ENCODE measurements at regions not wholly inside any gene's neighbourhood (a gene's known extent, or its start where the extent isn't known, plus 50 kb on each side); places are given as distances from the start of the nearest gene placed in this dataset.
"Not testable (repeated sequence)": the region's sequence is repeated elsewhere in the genome, so short reads cannot be mapped to it uniquely, and the experiment has no call there.

DNA sequence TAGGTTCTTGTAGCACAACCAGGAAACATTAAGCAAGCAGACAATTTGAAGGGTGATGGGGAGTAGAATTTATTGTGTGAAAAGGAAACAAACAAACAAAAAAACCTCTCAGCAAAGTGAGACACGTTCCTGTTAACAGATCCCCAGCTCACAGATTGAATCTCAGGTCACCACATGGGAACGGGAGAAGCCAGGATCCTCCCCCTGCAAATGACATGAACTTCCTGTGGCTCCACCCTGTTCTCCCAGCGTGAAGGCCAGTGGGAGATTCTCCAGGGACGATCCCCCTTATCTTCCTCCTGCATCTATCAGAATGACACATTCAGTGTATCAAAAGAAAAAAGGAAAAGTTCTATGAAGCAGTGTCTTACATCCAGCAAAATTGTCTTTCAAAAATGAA is 1488.1 kb downstream of the OTOL1 start:
- H2AFZ ChIP-seq (ENCODE audit: low read depth, low read length, poor library complexity, severe bottlenecking), result no peak overlapping the region
- no peaks in the 10 kb centered on the region for H3K36me3 ChIP-seq (ENCODE audit: control insufficient read depth in 1 of 2, insufficient read depth in 2 of 2, low read length in 2 of 2)
- POLR2A ChIA-PET, result no interaction called here
- no peak for ATAC-seq
- H3K4me1 ChIP-seq (ENCODE audit: control insufficient read depth in 1 of 2, insufficient read depth in 2 of 2, low read length in 2 of 2), result no peaks in the 10 kb centered on the region
- H3K79me2 ChIP-seq (ENCODE audit: insufficient read depth, low read length), result no peaks in the 10 kb centered on the region
- no peak for DNase-seq (ENCODE audit: low read depth, low spot score)
- intact Hi-C loops (cut with micrococcal nuclease), result loop anchor here (5.0 kb wide), 1 partner anchor 1427 kb away; no protein-coding TSS in a partner anchor
- RAD21 ChIA-PET (ENCODE audit: low non-redundant PET in 1 of 2, low total read pairs in 2 of 2, uncharacterized antibody in 2 of 2, unreplicated experiment in 2 of 2), result no interaction called here
- no peaks in the 10 kb centered on the region for H3K9me2 ChIP-seq (ENCODE audit: insufficient read depth)
- H3K4me3 ChIP-seq (replicated peaks in 1 of 2; ENCODE audit: low read depth in 1 of 2, low read length in 2 of 2), result no peak overlapping the region
- H3K27me3 ChIP-seq (ENCODE audit: insufficient read depth, low read length), result no peaks in the 10 kb centered on the region
- CTCF ChIA-PET, result no interaction called here
- H3K4me2 ChIP-seq (ENCODE audit: low read length), result no peak overlapping the region
- no peak overlapping the region for H3K27ac ChIP-seq (ENCODE audit: low read depth, low read length)
- no peak for TF ChIP-seq JUND (IDR thresholded peaks at IDR 0.05)
- no peak for TF ChIP-seq YY1 (IDR thresholded peaks at IDR 0.05; ENCODE audit: extremely low read depth, insufficient replicate concordance, low read depth, low read length)
- no peak for TF ChIP-seq SIN3A (IDR thresholded peaks at IDR 0.05; ENCODE audit: low read depth)
- TF ChIP-seq ZNF274 (IDR thresholded peaks at IDR 0.05; ENCODE audit: low read depth, low read length), result no peak
- TF ChIP-seq, protein P1, sequence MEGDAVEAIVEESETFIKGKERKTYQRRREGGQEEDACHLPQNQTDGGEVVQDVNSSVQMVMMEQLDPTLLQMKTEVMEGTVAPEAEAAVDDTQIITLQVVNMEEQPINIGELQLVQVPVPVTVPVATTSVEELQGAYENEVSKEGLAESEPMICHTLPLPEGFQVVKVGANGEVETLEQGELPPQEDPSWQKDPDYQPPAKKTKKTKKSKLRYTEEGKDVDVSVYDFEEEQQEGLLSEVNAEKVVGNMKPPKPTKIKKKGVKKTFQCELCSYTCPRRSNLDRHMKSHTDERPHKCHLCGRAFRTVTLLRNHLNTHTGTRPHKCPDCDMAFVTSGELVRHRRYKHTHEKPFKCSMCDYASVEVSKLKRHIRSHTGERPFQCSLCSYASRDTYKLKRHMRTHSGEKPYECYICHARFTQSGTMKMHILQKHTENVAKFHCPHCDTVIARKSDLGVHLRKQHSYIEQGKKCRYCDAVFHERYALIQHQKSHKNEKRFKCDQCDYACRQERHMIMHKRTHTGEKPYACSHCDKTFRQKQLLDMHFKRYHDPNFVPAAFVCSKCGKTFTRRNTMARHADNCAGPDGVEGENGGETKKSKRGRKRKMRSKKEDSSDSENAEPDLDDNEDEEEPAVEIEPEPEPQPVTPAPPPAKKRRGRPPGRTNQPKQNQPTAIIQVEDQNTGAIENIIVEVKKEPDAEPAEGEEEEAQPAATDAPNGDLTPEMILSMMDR (IDR thresholded peaks at IDR 0.05 in 2 of 3, conservative IDR thresholded peaks at IDR 0.05 in 1 of 3; ENCODE audit: borderline replicate concordance in 1 of 3, insufficient read depth in 1 of 3, low read depth in 2 of 3, low read length in 2 of 3), result no peak
- TF ChIP-seq EZH2 (IDR thresholded peaks at IDR 0.05), result no peak
- no peak for TF ChIP-seq EGR1 (IDR thresholded peaks at IDR 0.05; ENCODE audit: low read depth)
- TF ChIP-seq FOSL1 (IDR thresholded peaks at IDR 0.05; ENCODE audit: low read depth), result no peak
- TF ChIP-seq, protein P2, sequence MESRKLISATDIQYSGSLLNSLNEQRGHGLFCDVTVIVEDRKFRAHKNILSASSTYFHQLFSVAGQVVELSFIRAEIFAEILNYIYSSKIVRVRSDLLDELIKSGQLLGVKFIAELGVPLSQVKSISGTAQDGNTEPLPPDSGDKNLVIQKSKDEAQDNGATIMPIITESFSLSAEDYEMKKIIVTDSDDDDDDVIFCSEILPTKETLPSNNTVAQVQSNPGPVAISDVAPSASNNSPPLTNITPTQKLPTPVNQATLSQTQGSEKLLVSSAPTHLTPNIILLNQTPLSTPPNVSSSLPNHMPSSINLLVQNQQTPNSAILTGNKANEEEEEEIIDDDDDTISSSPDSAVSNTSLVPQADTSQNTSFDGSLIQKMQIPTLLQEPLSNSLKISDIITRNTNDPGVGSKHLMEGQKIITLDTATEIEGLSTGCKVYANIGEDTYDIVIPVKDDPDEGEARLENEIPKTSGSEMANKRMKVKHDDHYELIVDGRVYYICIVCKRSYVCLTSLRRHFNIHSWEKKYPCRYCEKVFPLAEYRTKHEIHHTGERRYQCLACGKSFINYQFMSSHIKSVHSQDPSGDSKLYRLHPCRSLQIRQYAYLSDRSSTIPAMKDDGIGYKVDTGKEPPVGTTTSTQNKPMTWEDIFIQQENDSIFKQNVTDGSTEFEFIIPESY (IDR thresholded peaks at IDR 0.05; ENCODE audit: extremely low read depth, insufficient replicate concordance, low read length), result no peak
- TF ChIP-seq ZFX (IDR thresholded peaks at IDR 0.05), result no peak
- no peak for TF ChIP-seq CEBPB (IDR thresholded peaks at IDR 0.05; ENCODE audit: low read depth)
- H4K20me1 ChIP-seq (ENCODE audit: insufficient read depth), result no peaks in the 10 kb centered on the region
- no TSS peak for BruUV-seq (replicated peaks)
- no peak overlapping the region for H3K9ac ChIP-seq (ENCODE audit: low read length)
- H3K9me3 ChIP-seq (ENCODE audit: control insufficient read depth in 1 of 2, insufficient read depth in 1 of 2, low read depth in 1 of 2, low read length in 2 of 2), result no peaks in the 10 kb centered on the region

DNA sequence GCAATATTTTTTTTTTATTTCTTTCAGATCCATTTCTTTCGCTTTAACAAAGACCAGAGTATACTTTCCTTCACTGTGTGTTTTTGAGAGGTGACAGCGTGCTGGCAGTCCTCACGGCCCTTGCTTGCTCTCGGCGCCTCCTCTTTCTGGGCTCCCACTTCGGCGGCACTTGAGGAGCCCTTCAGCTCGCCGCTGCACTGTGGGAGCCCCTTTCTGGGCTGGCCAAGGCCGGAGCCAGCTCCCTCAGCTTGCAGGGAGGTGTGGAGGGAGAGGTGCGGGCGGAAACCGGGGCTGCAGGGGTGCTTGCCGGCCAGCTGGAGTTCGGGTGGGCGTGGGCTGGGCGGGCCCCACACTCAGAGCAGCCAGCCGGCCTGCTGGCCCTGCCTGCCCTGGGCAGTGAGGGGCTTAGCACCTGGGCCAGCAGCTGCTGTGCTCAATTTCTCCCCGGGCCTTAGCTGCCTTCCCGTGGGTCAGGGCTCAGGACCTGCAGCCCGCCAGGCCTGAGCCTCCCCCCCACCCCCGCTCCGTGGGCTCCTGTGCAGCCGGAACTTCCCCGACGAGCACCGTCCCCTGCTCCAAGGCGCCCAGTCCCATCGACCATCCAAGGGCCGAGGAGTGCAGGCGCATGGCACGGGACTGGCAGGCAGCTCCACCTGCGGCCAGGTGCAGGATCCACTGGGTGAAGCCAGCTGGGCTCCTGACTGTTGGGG is 1490.6 kb downstream of the OTOL1 start:
- POLR2A ChIA-PET; intact Hi-C loops (cut with micrococcal nuclease); H3K9ac ChIP-seq (ENCODE audit: low read length); H3K4me1 ChIP-seq (ENCODE audit: control insufficient read depth in 1 of 2, insufficient read depth in 2 of 2, low read length in 2 of 2); H3K9me2 ChIP-seq (ENCODE audit: insufficient read depth); ATAC-seq; DNase-seq (ENCODE audit: low read depth, low spot score); RAD21 ChIA-PET (ENCODE audit: low non-redundant PET in 1 of 2, low total read pairs in 2 of 2, uncharacterized antibody in 2 of 2, unreplicated experiment in 2 of 2); H3K79me2 ChIP-seq (ENCODE audit: insufficient read depth, low read length); H4K20me1 ChIP-seq (ENCODE audit: insufficient read depth); H3K36me3 ChIP-seq (ENCODE audit: control insufficient read depth in 1 of 2, insufficient read depth in 2 of 2, low read length in 2 of 2); H3K4me3 ChIP-seq (replicated peaks in 1 of 2; ENCODE audit: low read depth in 1 of 2, low read length in 2 of 2); H3K27me3 ChIP-seq (ENCODE audit: insufficient read depth, low read length); BruUV-seq (replicated peaks); H3K4me2 ChIP-seq (ENCODE audit: low read length); H3K9me3 ChIP-seq (ENCODE audit: control insufficient read depth in 1 of 2, insufficient read depth in 1 of 2, low read depth in 1 of 2, low read length in 2 of 2); H2AFZ ChIP-seq (ENCODE audit: low read depth, low read length, poor library complexity, severe bottlenecking); H3K27ac ChIP-seq (ENCODE audit: low read depth, low read length); CTCF ChIA-PET: not testable (repeated sequence)

All from HCT116 (cell line).